Keratinocyte (primary cell): ENCODE measurements at regions not wholly inside any gene's neighbourhood (a gene's known extent, or its start where the extent isn't known, plus 50 kb on each side); places are given as distances from the start of the nearest gene placed in this dataset.

ENCODE experiments used
- DNase-seq: peaks from one replicate; pipeline ENCODE4 v3.0.0-alpha.2; 2011; ENCODE audit warnings: low read depth, missing footprints, low spot score
- FAIRE-seq: peaks from 2 replicates; lab custom pipeline; 2011; peaks lifted over from hg19 to GRCh38; lab: Jason Lieb, UNC
- H2AFZ ChIP-seq: 2 replicates; pipeline ENCODE4 v1.6.0; 2012; ENCODE audit warnings: low read length, control low read depth, inconsistent platforms; ENCODE audit not compliant: control insufficient read depth
- H3K27ac ChIP-seq: 2 replicates; pipeline ENCODE4 v1.5.1; 2011; ENCODE audit warnings: low read length; ENCODE audit not compliant: control insufficient read depth, insufficient read depth
- H3K27me3 ChIP-seq: 3 replicates; pipeline ENCODE4 v1.6.0; 2011; ENCODE audit warnings: low read length; ENCODE audit not compliant: control insufficient read depth, insufficient read depth; ENCODE audit errors: extremely low read depth
- H3K36me3 ChIP-seq, 2 experiments: 2 replicates in 1 of 2; 3 replicates in 1 of 2; pipeline ENCODE4 v1.5.1; 2011; ENCODE audit warnings: low read length in 2 of 2, mild to moderate bottlenecking in 1 of 2; ENCODE audit not compliant: control insufficient read depth in 2 of 2, insufficient read depth in 2 of 2; ENCODE audit errors: extremely low read depth in 1 of 2
- H3K4me1 ChIP-seq: 3 replicates; pipeline ENCODE4 v1.5.1; 2011; ENCODE audit warnings: low read length; ENCODE audit not compliant: control insufficient read depth, insufficient read depth; ENCODE audit errors: extremely low read depth
- H3K4me2 ChIP-seq: 3 replicates; pipeline ENCODE4 v1.6.0; 2011; ENCODE audit warnings: low read depth, low read length; ENCODE audit not compliant: control insufficient read depth, insufficient read depth; ENCODE audit errors: extremely low read depth
- H3K4me3 ChIP-seq, 3 experiments: fragments of 200-600 bp in 1 of 3; sonication (generic) in 1 of 3; 2 replicates in 2 of 3; 3 replicates in 1 of 3; pipeline ENCODE4 v1.5.1; 2011 to 2016; ENCODE audit warnings: low read length in 3 of 3, mild to moderate bottlenecking in 3 of 3, control low read depth in 2 of 3, inconsistent platforms in 1 of 3, low read depth in 1 of 3, mixed read lengths in 1 of 3, mixed run types in 1 of 3, moderate library complexity in 1 of 3; ENCODE audit not compliant: control insufficient read depth in 2 of 3, insufficient read depth in 2 of 3; ENCODE audit errors: extremely low read depth in 1 of 3
- H3K79me2 ChIP-seq: 2 replicates; pipeline ENCODE4 v1.6.0; 2012; ENCODE audit warnings: low read length; ENCODE audit not compliant: control insufficient read depth, insufficient read depth
- H3K9ac ChIP-seq: 3 replicates; pipeline ENCODE4 v1.6.0; 2011; ENCODE audit warnings: low read length; ENCODE audit not compliant: control insufficient read depth, insufficient read depth; ENCODE audit errors: extremely low read depth
- H3K9me1 ChIP-seq: 3 replicates; pipeline ENCODE4 v1.6.0; 2011; ENCODE audit warnings: low read length; ENCODE audit not compliant: control insufficient read depth, insufficient read depth; ENCODE audit errors: extremely low read depth
- H3K9me3 ChIP-seq: 2 replicates; pipeline ENCODE4 v1.5.1; 2012; ENCODE audit warnings: low read depth, low read length; ENCODE audit not compliant: control insufficient read depth
- H4K20me1 ChIP-seq: 3 replicates; pipeline ENCODE4 v1.6.0; 2011; ENCODE audit warnings: low read length; ENCODE audit not compliant: control insufficient read depth, insufficient read depth; ENCODE audit errors: extremely low read depth
- CTCF ChIP-seq, 3 experiments: IDR thresholded peaks in 1 of 3; conservative IDR thresholded peaks in 1 of 3; optimal IDR thresholded peaks in 1 of 3; 2 replicates in 2 of 3; 3 replicates in 1 of 3; pipeline versions ENCODE3 to v1.5.1; 2011; ENCODE audit warnings: low read length in 3 of 3, mild to moderate bottlenecking in 3 of 3, moderate library complexity in 2 of 3, control low read depth in 1 of 3, inconsistent platforms in 1 of 3; ENCODE audit not compliant: insufficient read depth in 2 of 3; ENCODE audit errors: extremely low read depth in 1 of 3
- EZH2 ChIP-seq: IDR thresholded peaks from one replicate; pipeline ENCODE4 v1.6.1; 2012; ENCODE audit warnings: inconsistent platforms, mild to moderate bottlenecking, low read length, moderate library complexity
- dilution Hi-C: fragments of 300-500 bp; cut with MboI; formaldehyde crosslinking; loops from one replicate; pipeline ENCODE4 v1.7.0; 2020; ENCODE audit warnings: low sequenced_read_pairs; ENCODE audit not compliant: extremely low pct_ligation_motif_present

DNA sequence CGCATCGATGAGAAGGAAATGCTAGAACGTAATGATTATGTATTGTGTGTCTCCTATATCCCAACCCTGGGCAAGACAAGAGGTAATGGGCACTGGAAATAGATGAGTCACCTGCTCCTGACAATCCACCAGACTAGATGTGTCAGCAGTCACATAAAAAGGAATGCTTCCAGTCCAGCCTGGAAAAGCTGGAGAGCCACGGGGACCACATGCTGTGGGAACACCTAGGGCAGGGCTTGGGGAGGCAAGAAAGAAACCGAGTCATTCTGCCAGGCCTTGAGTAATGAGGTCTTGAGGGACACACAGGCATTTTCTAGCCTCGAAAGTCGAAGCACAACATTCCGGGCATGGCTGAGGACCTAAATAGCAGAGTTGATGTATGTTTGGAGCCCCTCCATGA lies 716.7 kb upstream of the TMEM132C start:
- H3K9me3 ChIP-seq: no peaks in the 10 kb centered on the region
- H3K27me3 ChIP-seq: no peaks in the 10 kb centered on the region
- dilution Hi-C loops: no loop called here
- no peaks in the 10 kb centered on the region for H4K20me1 ChIP-seq
- no peaks in the 10 kb centered on the region for H3K9me1 ChIP-seq
- no peak overlapping the region for H3K27ac ChIP-seq
- H3K36me3 ChIP-seq: no peaks in the 10 kb centered on the region
- no peak overlapping the region for H3K4me3 ChIP-seq
- no peaks in the 10 kb centered on the region for H3K4me1 ChIP-seq
- H3K79me2 ChIP-seq: no peaks in the 10 kb centered on the region
- no peak for DNase-seq
- H2AFZ ChIP-seq: no peak overlapping the region
- FAIRE-seq: no peak
- no peak for TF ChIP-seq EZH2
- no peak for TF ChIP-seq CTCF (optimal IDR thresholded peaks at IDR 0.05 in 1 of 3, IDR thresholded peaks at IDR 0.05 in 1 of 3, conservative IDR thresholded peaks at IDR 0.05 in 1 of 3; ENCODE audit: extremely low read depth in 1 of 3, insufficient read depth in 2 of 3, low read length in 3 of 3)
- H3K4me2 ChIP-seq: no peak overlapping the region
- H3K9ac ChIP-seq: no peak overlapping the region

DNA sequence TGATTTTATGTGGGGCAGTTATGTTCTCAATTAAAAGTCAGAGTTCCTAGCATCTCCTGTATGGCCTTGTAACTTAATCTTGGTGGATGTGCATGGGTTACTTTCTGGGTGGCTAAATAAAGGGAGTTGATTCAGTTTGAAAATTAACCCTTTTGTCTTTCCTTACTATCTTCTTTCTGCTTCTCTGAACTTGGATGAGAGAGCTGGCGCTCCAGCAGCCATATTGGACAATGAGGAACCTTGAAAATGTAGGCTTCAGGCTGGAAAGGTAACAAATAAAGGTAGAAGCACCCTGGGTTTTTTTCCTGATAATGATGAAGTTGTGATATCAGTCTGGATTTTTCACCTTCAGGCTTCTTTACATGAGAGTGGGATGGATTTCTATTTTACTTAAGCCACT lies 714.1 kb upstream of the TMEM132C start:
- Histone ChIP-seq H3K9ac (no peak overlapping the region), H3K36me3 (no peaks in the 10 kb centered on the region), H3K4me1 (no peaks in the 10 kb centered on the region), H3K4me2 (no peak overlapping the region), H4K20me1 (no peaks in the 10 kb centered on the region), H3K27me3 (no peaks in the 10 kb centered on the region), H3K9me3 (no peaks in the 10 kb centered on the region), H3K4me3 (no peak overlapping the region), H3K79me2 (no peaks in the 10 kb centered on the region), H2AFZ (no peak overlapping the region), H3K9me1 (no peaks in the 10 kb centered on the region), H3K27ac (no peak overlapping the region)
- no peak for TF ChIP-seq CTCF (optimal IDR thresholded peaks at IDR 0.05 in 1 of 3, IDR thresholded peaks at IDR 0.05 in 1 of 3, conservative IDR thresholded peaks at IDR 0.05 in 1 of 3; ENCODE audit: extremely low read depth in 1 of 3, insufficient read depth in 2 of 3, low read length in 3 of 3)
- no peak for TF ChIP-seq EZH2
- dilution Hi-C loops: no loop called here
- FAIRE-seq (no peak), DNase-seq (no peak)
